ENCODE measurements at regions not wholly inside any gene's neighbourhood (a gene's known extent, or its start where the extent isn't known, plus 50 kb on each side); places are given as distances from the start of the nearest gene placed in this dataset.

GRCh38 chr2:12968399-12968798, 251.7 kb downstream of the TRIB2 start (continued):
- TF ChIP-seq YBX1 (IDR thresholded peaks at IDR 0.05) (no peak), SPI1 (IDR thresholded peaks at IDR 0.05; ENCODE audit: borderline replicate concordance, insufficient read depth, low read depth, low read length) (no peak)

- Histone ChIP-seq H3K27me3 (replicated peaks in 1 of 2; ENCODE audit: control insufficient read depth in 2 of 2, insufficient read depth in 2 of 2, low read length in 1 of 2) (no peaks in the 10 kb centered on the region; a peak in 1 of 4 replicates), H3K4me1 (ENCODE audit: control insufficient read depth, insufficient read depth, low read length) (no peaks in the 10 kb centered on the region), H2AFZ (ENCODE audit: control insufficient read depth, low read depth, low read length) (no peak overlapping the region), H3K27ac (ENCODE audit: control insufficient read depth, insufficient read depth) (no peak overlapping the region), H3K9ac (ENCODE audit: control insufficient read depth, insufficient read depth, low read length) (no peak overlapping the region), H4K20me1 (ENCODE audit: control insufficient read depth, insufficient read depth) (no peaks in the 10 kb centered on the region), H3K79me2 (ENCODE audit: control insufficient read depth, insufficient read depth, low read length) (no peaks in the 10 kb centered on the region), H3K9me3 (replicated peaks; ENCODE audit: control insufficient read depth, insufficient read depth, low read length) (no peaks in the 10 kb centered on the region), H3K36me3 (ENCODE audit: control insufficient read depth in 2 of 2, insufficient read depth in 2 of 2, low read length in 1 of 2) (no peaks in the 10 kb centered on the region), H3K4me3 (no peak overlapping the region), H3K4me2 (ENCODE audit: control insufficient read depth, insufficient read depth) (no peak overlapping the region)
- ChIA-PET SMC1A (ENCODE audit: uncharacterized antibody, unreplicated experiment) (interaction anchor here (0.6 kb wide), 1 partner anchor 14 kb away, joined by 3 read pairs; no protein-coding TSS in a partner anchor), POLR2A (no interaction called here), CTCF (no interaction called here), RAD21 (ENCODE audit: unreplicated experiment) (no interaction called here)
- no peak for FAIRE-seq
- no TSS peak for BruUV-seq (replicated peaks)
- intact Hi-C loops (cut with micrococcal nuclease; ENCODE audit: unreplicated experiment) (no loop called here), in situ Hi-C loops (cut with MboI) (no loop called here)
- no peak for ATAC-seq
- TF ChIP-seq RAD21 (IDR thresholded peaks at IDR 0.05; ENCODE audit: insufficient read depth, low read depth, low read length) (no peak), ZBED1 (IDR thresholded peaks at IDR 0.05; ENCODE audit: borderline replicate concordance) (no peak)
- 0% methylated on average over 4 of the region's 4 CpGs for WGBS (ENCODE audit: insufficient coverage, insufficient replicate concordance, low lambda C conversion rate, missing lambda C conversion rate)
- DNase-seq (ENCODE audit: low read depth, low spot score) = no peak
Observed at GRCh38 chr2:12970861-12971260, 254.1 kb downstream of the TRIB2 start.

GRCh38 chr2:12971581-12972365, 255.0 kb downstream of the TRIB2 start:
- ATAC-seq (no peak), FAIRE-seq (no peak), DNase-seq (ENCODE audit: low read depth, low spot score) (no peak)
- CTCF ChIA-PET = no interaction called here
- Histone ChIP-seq H3K9ac (ENCODE audit: control insufficient read depth, insufficient read depth, low read length) (no peak overlapping the region), H2AFZ (ENCODE audit: control insufficient read depth, low read depth, low read length) (no peak overlapping the region), H3K4me2 (ENCODE audit: control insufficient read depth, insufficient read depth) (no peak overlapping the region), H3K79me2 (ENCODE audit: control insufficient read depth, insufficient read depth, low read length) (no peaks in the 10 kb centered on the region), H3K27ac (ENCODE audit: control insufficient read depth, insufficient read depth) (no peak overlapping the region), H3K4me1 (ENCODE audit: control insufficient read depth, insufficient read depth, low read length) (no peaks in the 10 kb centered on the region), H4K20me1 (ENCODE audit: control insufficient read depth, insufficient read depth) (no peaks in the 10 kb centered on the region), H3K9me3 (replicated peaks; ENCODE audit: control insufficient read depth, insufficient read depth, low read length) (no peaks in the 10 kb centered on the region), H3K36me3 (ENCODE audit: control insufficient read depth in 2 of 2, insufficient read depth in 2 of 2, low read length in 1 of 2) (no peaks in the 10 kb centered on the region), H3K27me3 (replicated peaks in 1 of 2; ENCODE audit: control insufficient read depth in 2 of 2, insufficient read depth in 2 of 2, low read length in 1 of 2) (no peaks in the 10 kb centered on the region; a peak in 1 of 4 replicates), H3K4me3 (no peak overlapping the region)
- POLR2A ChIA-PET = no interaction called here
- RAD21 ChIA-PET (ENCODE audit: unreplicated experiment) = no interaction called here
- SMC1A ChIA-PET (ENCODE audit: uncharacterized antibody, unreplicated experiment) = interaction anchor here (0.6 kb wide), 1 partner anchor 15 kb away, joined by 3 read pairs; no protein-coding TSS in a partner anchor
- in situ Hi-C loops (cut with MboI) = no loop called here
- no TSS peak for BruUV-seq (replicated peaks)
- WGBS (ENCODE audit: insufficient coverage, insufficient replicate concordance, low lambda C conversion rate, missing lambda C conversion rate) = 12% methylated on average over 4 of the region's 4 CpGs
- intact Hi-C loops (cut with micrococcal nuclease; ENCODE audit: unreplicated experiment) = no loop called here
- TF ChIP-seq NFXL1 (IDR thresholded peaks at IDR 0.05; ENCODE audit: borderline replicate concordance) (no peak), ETV6 (conservative IDR thresholded peaks at IDR 0.05 in 1 of 2, IDR thresholded peaks at IDR 0.05 in 1 of 2; ENCODE audit: borderline replicate concordance in 1 of 2, low read depth in 1 of 2) (no peak), TCF7 (IDR thresholded peaks at IDR 0.05; ENCODE audit: borderline replicate concordance) (no peak), CREM (IDR thresholded peaks at IDR 0.05; ENCODE audit: low read depth) (no peak), GATAD2B (conservative IDR thresholded peaks at IDR 0.05; ENCODE audit: low read depth) (no peak), BCL11A (IDR thresholded peaks at IDR 0.05; ENCODE audit: low read depth, low read length) (no peak), NFYB (IDR thresholded peaks at IDR 0.05; ENCODE audit: insufficient read depth, low read depth, low read length) (no peak), WRNIP1 (IDR thresholded peaks at IDR 0.05; ENCODE audit: borderline replicate concordance, low read depth, low read length) (no peak), KLF5 (IDR thresholded peaks at IDR 0.05; ENCODE audit: partially characterized antibody) (no peak), MLLT1 (IDR thresholded peaks at IDR 0.05) (no peak), TBL1XR1 (IDR thresholded peaks at IDR 0.05; ENCODE audit: low read depth, low read length) (no peak)
